ENCODE measurements at regions not wholly inside any gene's neighbourhood (a gene's known extent, or its start where the extent isn't known, plus 50 kb on each side); places are given as distances from the start of the nearest gene placed in this dataset.

GRCh38 chr13:40471076-40471475 is 195.4 kb downstream of the FOXO1 start:
- DNase-seq = no peak

GRCh38 chr13:40471911-40472310 is 194.5 kb downstream of the FOXO1 start:
- DNase-seq = no peak

GRCh38 chr13:40472427-40473220 is 193.8 kb downstream of the FOXO1 start:
- no peak for DNase-seq

GRCh38 chr13:40475617-40476016 is 190.8 kb downstream of the FOXO1 start:
- DNase-seq = no peak

GRCh38 chr13:40476175-40476958 is 190.1 kb downstream of the FOXO1 start:
- DNase-seq = no peak

GRCh38 chr13:40477623-40478608 is 188.5 kb downstream of the FOXO1 start:
- no peak for DNase-seq

GRCh38 chr13:40478775-40479174 is 187.7 kb downstream of the FOXO1 start:
- DNase-seq = no peak

GRCh38 chr13:40479196-40479845 is 187.1 kb downstream of the FOXO1 start:
- no peak for DNase-seq

- no peak for DNase-seq
Observed at GRCh38 chr13:40480012-40480914, 186.2 kb downstream of the FOXO1 start.

- DNase-seq = no peak
Observed at GRCh38 chr13:40480915-40481516, 185.4 kb downstream of the FOXO1 start.

GRCh38 chr13:40483601-40484000 is 182.8 kb downstream of the FOXO1 start:
- DNase-seq = no peak

- DNase-seq = peak; percentile 33
Observed at GRCh38 chr13:40484101-40484800, 182.2 kb downstream of the FOXO1 start.

GRCh38 chr13:40484974-40485373 is 181.5 kb downstream of the FOXO1 start:
- DNase-seq = no peak

- DNase-seq = peak; percentile 96
Observed at GRCh38 chr13:40485611-40486517, 180.6 kb downstream of the FOXO1 start.

- DNase-seq = no peak
Observed at GRCh38 chr13:40486518-40487163, 179.8 kb downstream of the FOXO1 start.

- no peak for DNase-seq
Observed at GRCh38 chr13:40488869-40489391, 177.5 kb downstream of the FOXO1 start.

- DNase-seq = peak; percentile 64
Observed at GRCh38 chr13:40490086-40490758, 176.2 kb downstream of the FOXO1 start.

GRCh38 chr13:40492511-40492910 is 173.9 kb downstream of the FOXO1 start:
- no peak for DNase-seq

Data from CD4-positive, alpha-beta T cell treated with Interleukin-4 for 4 hours (primary cell).